ENCODE measurements at regions not wholly inside any gene's neighbourhood (a gene's known extent, or its start where the extent isn't known, plus 50 kb on each side); places are given as distances from the start of the nearest gene placed in this dataset.

GRCh38 chr2:155872396-155872795 lies 460.1 kb downstream of the NR4A2 start:
- H4K8ac ChIP-seq (ENCODE audit: extremely low read depth, insufficient read depth, low read length): no peak overlapping the region
- no peaks in the 10 kb centered on the region for H3K79me2 ChIP-seq (ENCODE audit: control insufficient read depth in 1 of 2, insufficient read depth in 2 of 2, low read length in 2 of 2)
- ChIA-PET POLR2A (ENCODE audit: partially characterized antibody) (no interaction called here), CTCF (ENCODE audit: partially characterized antibody) (no interaction called here)
- H2BK20ac ChIP-seq (ENCODE audit: low read length): no peak overlapping the region
- no peak overlapping the region for H2BK12ac ChIP-seq (ENCODE audit: low read depth, low read length)
- no peak overlapping the region for H2BK15ac ChIP-seq (ENCODE audit: low read length)
- H2AFZ ChIP-seq (ENCODE audit: low read length): 0 out of 2 replicates have a peak overlapping the region, but pooled peaks have one; percentile 66
- no peaks in the 10 kb centered on the region for H3K27me3 ChIP-seq (replicated peaks in 1 of 4; ENCODE audit: control insufficient read depth in 3 of 4, extremely low read depth in 1 of 4, insufficient read depth in 3 of 4, low read length in 3 of 4)
- H2BK5ac ChIP-seq (ENCODE audit: low read depth, low read length): no peak overlapping the region
- no peaks in the 10 kb centered on the region for H3K79me1 ChIP-seq (ENCODE audit: low read depth, low read length)
- H3K23ac ChIP-seq (ENCODE audit: insufficient read length): no peak overlapping the region
- FAIRE-seq (no peak), DNase-seq (ENCODE audit: low read depth in 1 of 2, low spot score in 2 of 2) (no peak)
- no peak overlapping the region for H3K4me3 ChIP-seq (ENCODE audit: extremely low read depth in 1 of 4, insufficient read depth in 2 of 4, low read depth in 3 of 4, low read length in 4 of 4)
- no peak overlapping the region for H3K4ac ChIP-seq (replicated peaks; ENCODE audit: insufficient read length, low read depth, low read length)
- no peak overlapping the region for H4K5ac ChIP-seq (ENCODE audit: insufficient read length, low read depth, low read length)
- no peak overlapping the region for H3K27ac ChIP-seq (ENCODE audit: low read depth, low read length)
- H4K20me1 ChIP-seq (replicated peaks in 1 of 2; ENCODE audit: control insufficient read depth in 1 of 2, insufficient read depth in 2 of 2, low read length in 2 of 2): no peaks in the 10 kb centered on the region
- TF ChIP-seq E2F6 (IDR thresholded peaks at IDR 0.05) (no peak), RAD21 (IDR thresholded peaks at IDR 0.05 in 1 of 2, conservative IDR thresholded peaks at IDR 0.05 in 1 of 2; ENCODE audit: low read depth in 2 of 2, low read length in 2 of 2) (no peak), JUN (IDR thresholded peaks at IDR 0.05; ENCODE audit: low read depth, low read length) (no peak), CTBP2 (IDR thresholded peaks at IDR 0.05; ENCODE audit: borderline replicate concordance, insufficient read depth, insufficient read length, low read length) (no peak), CHD2 (IDR thresholded peaks at IDR 0.05; ENCODE audit: low read length) (no peak), HDAC6 (IDR thresholded peaks at IDR 0.05; ENCODE audit: low read depth, low read length) (no peak), RFX5 (IDR thresholded peaks at IDR 0.05; ENCODE audit: borderline replicate concordance, low read depth, low read length) (no peak), CHD1 (IDR thresholded peaks at IDR 0.05; ENCODE audit: low read depth, low read length) (no peak), NRF1 (IDR thresholded peaks at IDR 0.05; ENCODE audit: low read depth, low read length) (no peak)
- no peaks in the 10 kb centered on the region for H3K36me3 ChIP-seq (ENCODE audit: control insufficient read depth in 2 of 4, insufficient read depth in 4 of 4, low read length in 3 of 4)
- no peak overlapping the region for H3K4me2 ChIP-seq (ENCODE audit: insufficient read depth in 1 of 2, low read depth in 2 of 2, low read length in 2 of 2)
- no peak overlapping the region for H2BK120ac ChIP-seq (replicated peaks; ENCODE audit: low read depth, low read length)
- no peak overlapping the region for H3K9ac ChIP-seq (replicated peaks in 1 of 4; ENCODE audit: extremely low read depth in 1 of 4, low read depth in 3 of 4, low read length in 3 of 4)
- 81 to 100% methylated on average over 3 of the region's 3 CpGs for WGBS, 2 experiments (ENCODE audit: extremely low coverage in 1 of 2, insufficient coverage in 1 of 2, insufficient read length in 1 of 2, insufficient replicate concordance in 2 of 2, low coverage in 1 of 2, low lambda C conversion rate in 2 of 2, missing lambda C conversion rate in 1 of 2)
- no peak overlapping the region for H2AK5ac ChIP-seq (ENCODE audit: low read depth, low read length)
- no peak overlapping the region for H3K56ac ChIP-seq (replicated peaks; ENCODE audit: insufficient read length, low read depth, low read length)
- no peak overlapping the region for H3K18ac ChIP-seq (ENCODE audit: extremely low read depth, low read length)
- H3K23me2 ChIP-seq (ENCODE audit: low read depth, low read length): no peaks in the 10 kb centered on the region
- no peak overlapping the region for H4K91ac ChIP-seq (replicated peaks; ENCODE audit: insufficient read length, low read length)
- H3K4me1 ChIP-seq (replicated peaks in 1 of 4; ENCODE audit: control insufficient read depth in 3 of 4, insufficient read depth in 4 of 4, low read length in 3 of 4): no peaks in the 10 kb centered on the region
- H3K9me3 ChIP-seq (ENCODE audit: insufficient read depth in 2 of 2, low read depth in 1 of 2, low read length in 1 of 2): no peaks in the 10 kb centered on the region
- no peak overlapping the region for H3K14ac ChIP-seq (ENCODE audit: insufficient read length)

Data from H1 (cell line).